GM12878 (cell line): ENCODE measurements at regions not wholly inside any gene's neighbourhood (a gene's known extent, or its start where the extent isn't known, plus 50 kb on each side); places are given as distances from the start of the nearest gene placed in this dataset.

Experiments
- ATAC-seq: fragments of 200-7000 bp; cut with Tn5 transposase; 3 replicates; pipeline ENCODE4 v1.9.1; 2020; ENCODE audit warnings: mild to moderate bottlenecking, moderate library complexity
- BruUV-seq: library from RNA; stranded (reverse); fragments of 400-500 nt; replicated peaks from 2 replicates; lab custom pipeline; 2021; lab: Mats Ljungman, UMichigan
- CTCF ChIA-PET: fragments of 300-600 bp; sonication (Branson Sonifier 250); formaldehyde crosslinking; extraction: SDS; loops from one replicate; lab custom pipeline; 2021; ENCODE audit warnings: inconsistent platforms; lab: Yijun Ruan, JAX
- POLR2A ChIA-PET: fragments of 350-600 bp; formaldehyde crosslinking; extraction: SDS; loops from one replicate; lab custom pipeline; 2021; ENCODE audit warnings: inconsistent platforms; lab: Charles Lee
- RAD21 ChIA-PET: fragments of 300-600 bp; sonication (Branson Sonifier 250); formaldehyde crosslinking; loops from one replicate; lab custom pipeline; 2023; ENCODE audit warnings: antibody characterized with exemption; ENCODE audit not compliant: unreplicated experiment; lab: Charles Lee
- SMC1A ChIA-PET: fragments of 300-600 bp; sonication (Branson Sonifier 250); formaldehyde crosslinking; loops from one replicate; lab custom pipeline; 2023; ENCODE audit not compliant: unreplicated experiment, uncharacterized antibody; lab: Charles Lee
- DNase-seq: peaks from one replicate; pipeline ENCODE4 v3.0.0-alpha.2; 2011; ENCODE audit warnings: low read depth, low spot score
- FAIRE-seq: peaks from 3 replicates; lab custom pipeline; 2011; peaks lifted over from hg19 to GRCh38; lab: Jason Lieb, UNC
- H2AFZ ChIP-seq: 2 replicates; pipeline ENCODE4 v1.6.0; 2011; ENCODE audit warnings: low read depth, low read length, control low read depth; ENCODE audit not compliant: control insufficient read depth
- H3K27ac ChIP-seq: 2 replicates; pipeline ENCODE4 v1.5.1; 2011; ENCODE audit warnings: control low read depth; ENCODE audit not compliant: control insufficient read depth, insufficient read depth
- H3K27me3 ChIP-seq, 2 experiments: replicated peaks in 1 of 2; 2 replicates each; pipeline versions ENCODE4 v1.6.0 to v1.6.1; 2011; ENCODE audit warnings: low read length in 1 of 2; ENCODE audit not compliant: control insufficient read depth in 2 of 2, insufficient read depth in 2 of 2
- H3K36me3 ChIP-seq, 2 experiments: 2 replicates each; pipeline ENCODE4 v1.5.1; 2011; ENCODE audit warnings: low read length in 1 of 2; ENCODE audit not compliant: control insufficient read depth in 2 of 2, insufficient read depth in 2 of 2
- H3K4me1 ChIP-seq: 2 replicates; pipeline ENCODE4 v1.6.1; 2011; ENCODE audit warnings: mild to moderate bottlenecking, low read length, moderate library complexity, mixed read lengths; ENCODE audit not compliant: control insufficient read depth, insufficient read depth
- H3K4me2 ChIP-seq: 2 replicates; pipeline ENCODE4 v1.6.0; 2011; ENCODE audit warnings: control low read depth; ENCODE audit not compliant: control insufficient read depth, insufficient read depth
- H3K4me3 ChIP-seq: fragments of 200-600 bp; sonication (generic); 2 replicates; pipeline ENCODE4 v1.5.1; 2016
- H3K79me2 ChIP-seq: 2 replicates; pipeline ENCODE4 v1.6.0; 2011; ENCODE audit warnings: low read length; ENCODE audit not compliant: control insufficient read depth, insufficient read depth
- H3K9ac ChIP-seq: 2 replicates; pipeline ENCODE4 v1.8.0; 2011; ENCODE audit warnings: low read length, control low read depth, mixed read lengths; ENCODE audit not compliant: control insufficient read depth, insufficient read depth
- H3K9me3 ChIP-seq: replicated peaks from 3 replicates; pipeline ENCODE4 v1.5.1; 2011; ENCODE audit warnings: mild to moderate bottlenecking, low read length; ENCODE audit not compliant: control insufficient read depth, insufficient read depth
- H4K20me1 ChIP-seq: 2 replicates; pipeline ENCODE4 v1.6.0; 2011; ENCODE audit not compliant: control insufficient read depth, insufficient read depth
- CBX5 ChIP-seq: sonication (generic); IDR thresholded peaks from 2 replicates; pipeline ENCODE4 v1.6.1; 2016; ENCODE audit warnings: low read depth, moderate library complexity, mild to moderate bottlenecking, inconsistent platforms
- DPF2 ChIP-seq: fragments of 450-650 bp; IDR thresholded peaks from 2 replicates; pipeline ENCODE4 v1.6.1; 2017; ENCODE audit warnings: mild to moderate bottlenecking
- EGR1 ChIP-seq, 2 experiments: IDR thresholded peaks; 1 replicate in 1 of 2; 2 replicates in 1 of 2; pipeline ENCODE4 v1.6.1; 2011 to 2012; ENCODE audit warnings: low read depth in 2 of 2, low read length in 2 of 2, borderline replicate concordance in 1 of 2, mild to moderate bottlenecking in 1 of 2, moderate library complexity in 1 of 2
- ELK1 ChIP-seq: IDR thresholded peaks from 2 replicates; pipeline ENCODE4 v1.6.1; 2012; ENCODE audit warnings: low read depth, low read length, improper control_type of control experiment
- HCFC1 ChIP-seq: fragments of 150-350 bp; IDR thresholded peaks from 2 replicates; pipeline ENCODE4 v1.6.1; 2014; ENCODE audit warnings: low read length
- KLF5 ChIP-seq: fragments of 450-650 bp; IDR thresholded peaks from 2 replicates; pipeline ENCODE4 v1.6.1; 2014; ENCODE audit warnings: mild to moderate bottlenecking; ENCODE audit not compliant: partially characterized antibody
- MXI1 ChIP-seq: fragments of 150-350 bp; IDR thresholded peaks from 2 replicates; pipeline ENCODE4 v1.6.1; 2011; ENCODE audit warnings: low read depth, mild to moderate bottlenecking, inconsistent platforms, low read length, improper control_type of control experiment
- NFYA ChIP-seq: IDR thresholded peaks from 2 replicates; pipeline ENCODE4 v1.6.1; 2011; ENCODE audit warnings: low read depth, mild to moderate bottlenecking, low read length, improper control_type of control experiment, borderline replicate concordance
- NR2C2 ChIP-seq: IDR thresholded peaks from 2 replicates; pipeline ENCODE4 v1.6.1; 2011; ENCODE audit warnings: borderline replicate concordance, low read depth; ENCODE audit not compliant: control insufficient read depth, insufficient read length
- PRDM15 ChIP-seq: fragments of 450-650 bp; formaldehyde crosslinking; IDR thresholded peaks from 2 replicates; pipeline ENCODE4 v1.4.0; 2020; ENCODE audit warnings: mild to moderate bottlenecking, moderate library complexity
- SIN3A ChIP-seq: IDR thresholded peaks from 2 replicates; pipeline ENCODE4 v1.6.1; 2012; ENCODE audit warnings: low read depth, low read length, improper control_type of control experiment
- SKIL ChIP-seq: fragments of 450-650 bp; IDR thresholded peaks from 2 replicates; pipeline ENCODE4 v1.6.1; 2017; ENCODE audit warnings: mild to moderate bottlenecking, low read depth, inconsistent platforms; ENCODE audit not compliant: poor library complexity, severe bottlenecking
- TBL1XR1 ChIP-seq: IDR thresholded peaks from 2 replicates; pipeline ENCODE4 v1.6.1; 2012; ENCODE audit warnings: low read depth, low read length, improper control_type of control experiment
- YY1 ChIP-seq: IDR thresholded peaks from 2 replicates; pipeline ENCODE4 v1.6.1; 2011; ENCODE audit warnings: low read depth, mild to moderate bottlenecking, low read length
- ZBED1 ChIP-seq: IDR thresholded peaks from 2 replicates; pipeline ENCODE4 v1.6.1; 2016; ENCODE audit warnings: borderline replicate concordance
- ZSCAN29 ChIP-seq: fragments of 450-650 bp; IDR thresholded peaks from 2 replicates; pipeline ENCODE4 v1.6.1; 2017; ENCODE audit warnings: mild to moderate bottlenecking, moderate library complexity
- ZZZ3 ChIP-seq: IDR thresholded peaks from 2 replicates; pipeline ENCODE4 v1.6.1; 2011; ENCODE audit warnings: low read depth; ENCODE audit not compliant: control insufficient read depth, insufficient read length
- in situ Hi-C: fragments of 300-500 bp; cut with MboI; formaldehyde crosslinking; loops from 9 replicates; pipeline ENCODE4 v1.14.3; 2018; ENCODE audit warnings: mixed read lengths
- intact Hi-C: fragments of 100-400 bp; cut with micrococcal nuclease; formaldehyde crosslinking; loops from one replicate; pipeline ENCODE4 v1.14.2; 2022; ENCODE audit not compliant: unreplicated experiment

- TF ChIP-seq YY1 (no peak), TBL1XR1 (no peak), ZZZ3 (no peak), ELK1 (no peak), NR2C2 (no peak), DPF2 (no peak), SIN3A (no peak)
Observed at GRCh38 chrX:117610049-117610448, 506.6 kb downstream of the KLHL13 start (continued).

GRCh38 chrX:117607561-117607960 is 509.0 kb downstream of the KLHL13 start:
- no peak overlapping the region for H3K4me3 ChIP-seq
- CTCF ChIA-PET: no interaction called here
- TF ChIP-seq HCFC1 (no peak), EGR1 (IDR thresholded peaks at IDR 0.05; ENCODE audit: borderline replicate concordance in 1 of 2, low read depth in 2 of 2, low read length in 2 of 2) (no peak), KLF5 (no peak), ZSCAN29 (no peak), SKIL (no peak), MXI1 (no peak), NFYA (no peak), PRDM15 (no peak), ZBED1 (no peak), CBX5 (no peak)

More at GRCh38 chrX:117607561-117607960, 509.0 kb downstream of the KLHL13 start:
- SMC1A ChIA-PET: no interaction called here
- no peak for DNase-seq
- Histone ChIP-seq H4K20me1 (no peaks in the 10 kb centered on the region), H3K9me3 (no peaks in the 10 kb centered on the region), H3K36me3 (no peaks in the 10 kb centered on the region), H3K4me1 (no peaks in the 10 kb centered on the region), H3K27ac (no peak overlapping the region), H3K9ac (no peak overlapping the region), H3K79me2 (no peaks in the 10 kb centered on the region), H3K4me2 (no peak overlapping the region), H2AFZ (no peak overlapping the region), H3K27me3 (no peaks in the 10 kb centered on the region)
- POLR2A ChIA-PET: no interaction called here
- RAD21 ChIA-PET: no interaction called here
- no peak for FAIRE-seq
- intact Hi-C loops (no loop called here), in situ Hi-C loops (no loop called here)
- ATAC-seq: no peak
- no TSS peak for BruUV-seq
